Choroid plexus epithelial cell (primary cell): ENCODE measurements at regions not wholly inside any gene's neighbourhood (a gene's known extent, or its start where the extent isn't known, plus 50 kb on each side); places are given as distances from the start of the nearest gene placed in this dataset.
"Not testable (repeated sequence)": the region's sequence is repeated elsewhere in the genome, so short reads cannot be mapped to it uniquely, and the experiment has no call there.

Experiments
- DNase-seq: peaks from one replicate; pipeline ENCODE4 v3.0.0-alpha.2; 2010; ENCODE audit warnings: low read depth
- H3K4me3 ChIP-seq: 2 replicates; pipeline ENCODE4 v1.5.1; 2011; ENCODE audit warnings: low read depth, mild to moderate bottlenecking, control low read depth, low read length, moderate library complexity
- CTCF ChIP-seq: conservative IDR thresholded peaks from 2 replicates; pipeline ENCODE4 v1.5.1; 2011; ENCODE audit warnings: low read depth, mild to moderate bottlenecking, control low read depth, inconsistent platforms, low read length, moderate library complexity

GRCh38 chr22:11604635-11605395 lies 3923.2 kb upstream of the OR11H1 start:
- DNase-seq, H3K4me3 ChIP-seq: not testable (repeated sequence)

GRCh38 chr22:11605468-11605981 lies 3922.5 kb upstream of the OR11H1 start:
- no peak for TF ChIP-seq CTCF
- no peak overlapping the region for H3K4me3 ChIP-seq

GRCh38 chr22:11606047-11607000 lies 3921.7 kb upstream of the OR11H1 start:
- H3K4me3 ChIP-seq, DNase-seq: not testable (repeated sequence)

More at GRCh38 chr22:11605468-11605981, 3922.5 kb upstream of the OR11H1 start:
- no peak for DNase-seq

- not testable (repeated sequence) for H3K4me3 ChIP-seq, DNase-seq
Observed at GRCh38 chr22:11607215-11607614, 3920.8 kb upstream of the OR11H1 start.

- not testable (repeated sequence) for H3K4me3 ChIP-seq, DNase-seq
Observed at GRCh38 chr22:11608486-11608885, 3919.5 kb upstream of the OR11H1 start.

- not testable (repeated sequence) for H3K4me3 ChIP-seq, DNase-seq
Observed at GRCh38 chr22:11609193-11609592, 3918.8 kb upstream of the OR11H1 start.

GRCh38 chr22:11611280-11611679 lies 3916.7 kb upstream of the OR11H1 start:
- not testable (repeated sequence) for DNase-seq, H3K4me3 ChIP-seq

GRCh38 chr22:11611876-11612275 lies 3916.1 kb upstream of the OR11H1 start:
- DNase-seq, H3K4me3 ChIP-seq: not testable (repeated sequence)

GRCh38 chr22:11613081-11613897 lies 3914.7 kb upstream of the OR11H1 start:
- DNase-seq, H3K4me3 ChIP-seq: not testable (repeated sequence)

GRCh38 chr22:11613898-11614755 lies 3913.9 kb upstream of the OR11H1 start:
- no peak overlapping the region for H3K4me3 ChIP-seq
- no peak for DNase-seq
- TF ChIP-seq CTCF, result no peak

- not testable (repeated sequence) for H3K4me3 ChIP-seq, DNase-seq
Observed at GRCh38 chr22:11614798-11615433, 3913.1 kb upstream of the OR11H1 start.
